Endothelial cell (in vitro differentiated cells): ENCODE measurements at regions not wholly inside any gene's neighbourhood (a gene's known extent, or its start where the extent isn't known, plus 50 kb on each side); places are given as distances from the start of the nearest gene placed in this dataset.
"Not testable (repeated sequence)": the region's sequence is repeated elsewhere in the genome, so short reads cannot be mapped to it uniquely, and the experiment has no call there.

ENCODE experiments used
- DNase-seq: peaks from one replicate; pipeline ENCODE4 v3.0.0; 2021; ENCODE audit warnings: low spot score
- H3K27ac Mint-ChIP-seq: one replicate; pipeline ENCODE4 v1.8.0; 2021; ENCODE audit warnings: mixed read lengths, inconsistent platforms; ENCODE audit not compliant: unreplicated experiment
- H3K27me3 Mint-ChIP-seq: one replicate; pipeline ENCODE4 v1.8.0; 2021; ENCODE audit warnings: mild to moderate bottlenecking, moderate library complexity, mixed read lengths, inconsistent platforms; ENCODE audit not compliant: unreplicated experiment
- H3K36me3 Mint-ChIP-seq: one replicate; pipeline ENCODE4 v1.8.0; 2021; ENCODE audit warnings: mild to moderate bottlenecking, low read depth, mixed read lengths, inconsistent platforms; ENCODE audit not compliant: unreplicated experiment
- H3K4me1 Mint-ChIP-seq: one replicate; pipeline ENCODE4 v1.8.0; 2021; ENCODE audit warnings: mild to moderate bottlenecking, mixed read lengths, inconsistent platforms; ENCODE audit not compliant: unreplicated experiment
- H3K4me3 Mint-ChIP-seq: one replicate; pipeline ENCODE4 v1.8.0; 2021; ENCODE audit warnings: mild to moderate bottlenecking, mixed read lengths, inconsistent platforms; ENCODE audit not compliant: unreplicated experiment
- H3K9me3 Mint-ChIP-seq: one replicate; pipeline ENCODE4 v1.8.0; 2021; ENCODE audit warnings: mixed read lengths, inconsistent platforms; ENCODE audit not compliant: unreplicated experiment

DNA sequence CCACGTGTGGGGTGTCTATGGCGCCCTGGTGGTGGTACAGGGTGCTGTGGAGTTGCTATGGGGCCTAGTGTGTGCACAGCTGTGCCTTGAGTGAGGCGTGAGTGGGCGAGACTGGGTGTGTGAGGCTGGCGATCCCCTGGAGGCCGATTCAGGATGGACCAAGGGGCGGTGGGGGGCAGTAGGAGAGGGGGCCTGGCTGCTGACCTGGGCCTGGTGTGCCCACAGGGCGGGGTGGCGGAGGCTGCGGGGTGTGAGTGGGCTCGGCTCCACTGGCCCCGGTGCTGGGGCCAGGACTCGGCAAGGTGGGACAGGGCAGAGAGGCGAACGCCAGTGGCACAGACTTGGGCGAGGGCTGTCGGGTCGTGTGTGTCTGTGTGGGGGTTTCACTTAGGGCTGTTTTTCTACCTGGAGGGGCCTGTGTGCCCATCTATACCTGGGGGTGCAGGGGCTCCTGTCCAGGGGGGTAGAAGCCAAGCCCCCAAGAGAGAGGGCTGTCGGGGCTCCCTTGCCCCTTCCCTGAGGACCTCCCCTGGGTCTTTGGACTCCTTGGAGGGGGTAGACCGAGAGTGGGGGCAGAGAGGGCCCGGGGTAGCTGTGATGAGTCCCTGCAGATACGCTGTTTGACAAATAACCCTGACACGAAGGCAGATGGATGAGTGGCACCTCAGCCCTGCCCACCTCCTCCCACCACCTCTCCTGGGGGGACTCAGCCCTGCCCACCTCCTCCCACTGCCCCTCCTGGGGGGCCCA lies 194.6 kb downstream of the TMEM121 start:
- H3K4me3 Mint-ChIP-seq, DNase-seq, H3K27ac Mint-ChIP-seq, H3K27me3 Mint-ChIP-seq, H3K36me3 Mint-ChIP-seq, H3K4me1 Mint-ChIP-seq: not testable (repeated sequence)
- peaks cover 12% of the 10 kb centered on the region for H3K9me3 Mint-ChIP-seq

DNA sequence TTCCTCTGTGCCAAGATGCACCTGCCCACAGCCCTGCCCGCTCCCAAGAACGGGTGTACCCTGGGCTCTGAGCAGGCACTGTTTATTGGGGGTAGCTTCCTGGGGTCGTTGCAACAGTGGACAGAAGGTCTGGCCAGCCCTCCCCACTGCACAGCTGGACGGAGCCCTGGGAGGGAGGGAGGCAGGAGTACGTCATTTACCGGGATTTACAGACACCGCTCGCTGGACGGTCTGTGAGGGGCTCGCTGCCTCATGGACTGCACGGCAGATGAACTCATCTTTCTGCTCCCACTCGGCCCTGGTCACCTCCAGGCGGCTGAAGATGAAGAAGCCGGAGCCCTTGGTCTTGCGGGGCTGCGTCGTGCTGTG lies 195.2 kb downstream of the TMEM121 start:
- not testable (repeated sequence) for H3K36me3 Mint-ChIP-seq, DNase-seq, H3K4me1 Mint-ChIP-seq, H3K27me3 Mint-ChIP-seq, H3K27ac Mint-ChIP-seq, H3K4me3 Mint-ChIP-seq
- H3K9me3 Mint-ChIP-seq, result peaks cover 12% of the 10 kb centered on the region

GRCh38 chr14:105721996-105722709 lies 195.8 kb downstream of the TMEM121 start:
- DNase-seq, H3K4me1 Mint-ChIP-seq, H3K27ac Mint-ChIP-seq, H3K4me3 Mint-ChIP-seq, H3K36me3 Mint-ChIP-seq, H3K27me3 Mint-ChIP-seq: not testable (repeated sequence)
- peaks cover 12% of the 10 kb centered on the region for H3K9me3 Mint-ChIP-seq

GRCh38 chr14:105723271-105723670 lies 196.9 kb downstream of the TMEM121 start:
- H3K27me3 Mint-ChIP-seq, H3K36me3 Mint-ChIP-seq, H3K27ac Mint-ChIP-seq, H3K4me1 Mint-ChIP-seq, DNase-seq, H3K4me3 Mint-ChIP-seq: not testable (repeated sequence)
- peaks cover 12% of the 10 kb centered on the region for H3K9me3 Mint-ChIP-seq

- DNase-seq, H3K27me3 Mint-ChIP-seq, H3K4me3 Mint-ChIP-seq, H3K27ac Mint-ChIP-seq, H3K4me1 Mint-ChIP-seq, H3K36me3 Mint-ChIP-seq: not testable (repeated sequence)
- peaks cover 13% of the 10 kb centered on the region for H3K9me3 Mint-ChIP-seq
Measured at GRCh38 chr14:105723776-105724175, 197.4 kb downstream of the TMEM121 start.

GRCh38 chr14:105729825-105730368 lies 203.5 kb downstream of the TMEM121 start:
- Mint-ChIP-seq H3K36me3 (peaks cover 18% of the 10 kb centered on the region), H3K27me3 (peaks cover 12% of the 10 kb centered on the region), H3K9me3 (peaks cover 44% of the 10 kb centered on the region)
- H3K27ac Mint-ChIP-seq, H3K4me3 Mint-ChIP-seq, H3K4me1 Mint-ChIP-seq, DNase-seq: not testable (repeated sequence)

DNA sequence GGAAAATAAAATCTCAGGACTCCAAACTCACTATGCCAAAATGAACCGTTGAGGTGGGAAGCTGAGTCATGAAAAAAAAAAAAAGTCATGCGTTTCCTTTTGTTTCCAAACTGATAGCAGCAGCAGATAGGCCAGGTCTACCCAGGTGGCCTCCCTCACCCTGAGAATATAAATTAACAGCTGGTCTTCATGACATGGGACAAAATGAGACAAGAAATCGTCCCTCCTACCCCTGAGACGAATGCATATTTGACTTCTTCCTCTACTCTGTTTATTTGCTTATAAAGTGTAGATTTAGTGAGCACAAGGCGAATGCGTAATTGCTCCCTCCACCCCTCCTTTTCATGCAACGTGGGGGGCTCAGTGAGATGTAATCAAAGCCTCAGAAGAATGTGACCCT lies 204.3 kb downstream of the TMEM121 start:
- peaks cover 18% of the 10 kb centered on the region for H3K36me3 Mint-ChIP-seq
- H3K27ac Mint-ChIP-seq, H3K4me1 Mint-ChIP-seq, DNase-seq, H3K4me3 Mint-ChIP-seq: not testable (repeated sequence)
- H3K27me3 Mint-ChIP-seq, result peaks cover 12% of the 10 kb centered on the region
- peaks cover 42% of the 10 kb centered on the region for H3K9me3 Mint-ChIP-seq

GRCh38 chr14:105731221-105731985 lies 205.0 kb downstream of the TMEM121 start:
- Mint-ChIP-seq H3K36me3 (peaks cover 18% of the 10 kb centered on the region), H3K9me3 (peaks cover 41% of the 10 kb centered on the region), H3K27me3 (peaks cover 12% of the 10 kb centered on the region)
- H3K4me3 Mint-ChIP-seq, H3K27ac Mint-ChIP-seq, DNase-seq, H3K4me1 Mint-ChIP-seq: not testable (repeated sequence)
